Stimulated activated naive CD4-positive, alpha-beta T cell (primary cell): ENCODE measurements at regions not wholly inside any gene's neighbourhood (a gene's known extent, or its start where the extent isn't known, plus 50 kb on each side); places are given as distances from the start of the nearest gene placed in this dataset.
"Not testable (repeated sequence)": the region's sequence is repeated elsewhere in the genome, so short reads cannot be mapped to it uniquely, and the experiment has no call there.

Experiments used
- DNase-seq, 6 experiments: peaks; one replicate each; lab custom pipeline; 2025; lab: John Stamatoyannopoulos, UW

DNA sequence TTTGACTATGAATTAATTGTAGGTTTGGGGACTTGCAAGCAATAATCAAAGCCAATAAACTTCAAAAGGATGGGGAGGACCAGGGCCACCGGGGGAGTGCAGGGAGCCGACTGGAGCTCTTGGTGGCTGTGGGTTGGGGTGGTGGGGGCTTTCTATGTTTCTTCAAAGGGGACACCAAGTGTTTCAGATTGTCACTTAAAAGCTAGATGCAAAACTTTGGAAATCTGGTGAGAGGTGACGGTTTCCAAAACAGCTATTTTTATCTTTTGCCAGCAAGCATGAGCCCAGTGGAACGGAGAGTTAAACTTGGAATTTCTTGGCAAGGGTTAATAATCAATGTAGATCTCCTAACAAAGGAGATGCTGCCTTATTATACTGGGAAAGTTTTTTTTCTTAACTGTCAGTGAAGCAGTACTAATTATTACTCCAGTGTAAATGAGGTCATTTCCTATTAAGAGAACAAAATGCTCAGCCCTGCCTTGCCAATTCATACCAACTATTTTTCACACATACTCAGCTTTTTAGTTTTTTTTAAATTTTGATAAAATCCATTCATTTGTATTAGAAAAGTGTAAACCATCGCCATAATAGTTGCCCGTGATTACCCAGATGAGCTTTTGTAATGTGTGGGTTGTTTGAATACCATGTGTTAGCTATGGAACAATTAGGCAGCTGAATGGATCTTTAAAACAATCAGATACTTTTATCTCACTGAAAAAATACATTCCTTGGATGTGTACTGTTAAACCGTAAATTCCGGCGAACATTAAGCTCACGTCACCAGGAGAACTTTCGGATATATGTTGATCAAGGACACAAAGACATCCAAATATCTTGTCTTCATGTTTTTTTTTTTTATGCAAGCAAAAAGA, 95.9 kb upstream of the ZNF536 start:
- DNase-seq, result no peak

DNA sequence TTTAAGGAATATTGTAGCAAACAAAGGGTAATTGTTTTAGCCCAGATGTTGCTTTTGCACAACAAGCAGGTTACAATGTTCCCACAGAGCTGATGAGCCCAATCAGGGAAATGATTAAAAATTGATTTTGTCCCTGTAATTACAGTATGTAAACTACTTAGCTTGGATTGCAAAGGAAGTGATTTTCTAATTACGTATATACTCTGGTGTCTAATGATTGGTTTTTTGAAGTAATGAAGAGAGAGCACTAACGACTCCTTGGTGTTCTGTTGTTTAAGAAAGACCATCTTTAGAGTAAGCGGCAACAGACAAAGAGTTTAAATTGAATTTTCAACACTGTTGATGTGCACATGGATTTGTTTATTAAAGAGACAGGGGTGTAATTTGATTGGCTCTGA, 95.3 kb upstream of the ZNF536 start:
- no peak for DNase-seq

DNA sequence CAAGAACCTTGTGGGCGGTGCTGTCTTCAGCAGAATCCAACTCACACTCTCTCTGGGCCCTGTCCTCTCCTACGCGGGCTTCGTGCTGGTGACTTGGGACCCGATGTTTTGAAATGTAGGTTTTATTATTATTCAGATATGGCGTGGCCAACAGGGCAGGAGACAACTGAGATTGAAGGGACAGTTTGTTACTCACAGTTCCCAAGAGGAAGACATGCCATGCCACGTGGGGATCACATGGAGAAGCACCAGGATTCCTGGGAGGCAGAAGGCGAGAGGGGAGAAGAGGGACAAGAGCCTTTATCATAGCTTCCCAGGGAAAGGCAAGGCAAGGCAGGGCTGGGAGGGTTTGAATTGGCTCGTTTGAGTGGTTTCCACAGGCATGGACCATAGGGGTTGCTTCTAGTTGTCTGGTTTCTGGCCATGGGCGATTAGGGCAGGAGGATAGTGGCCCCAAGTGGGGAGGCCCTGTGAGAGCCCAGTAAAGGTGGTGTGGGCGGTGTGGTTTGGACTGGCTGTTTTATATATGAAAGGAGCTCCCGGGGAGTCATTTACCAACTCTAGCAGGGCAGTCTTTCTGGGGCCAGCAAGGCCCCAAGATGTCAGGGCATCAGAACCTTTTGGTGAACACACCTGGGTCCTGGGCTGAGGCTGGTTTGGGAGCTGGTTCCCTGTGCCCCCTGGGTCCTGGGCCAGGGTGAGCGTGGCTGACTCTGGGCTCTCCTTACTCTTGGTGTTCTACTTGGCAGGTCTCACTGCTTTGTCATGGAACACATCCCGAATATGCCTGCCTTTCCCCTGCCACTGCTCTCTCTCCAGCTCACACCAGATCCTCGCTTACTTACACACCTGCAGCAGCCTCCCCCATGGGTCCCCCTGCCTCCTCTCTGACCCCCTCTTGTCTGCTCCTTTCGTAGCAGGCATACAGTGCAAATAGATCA, 94.0 kb upstream of the ZNF536 start:
- no peak for DNase-seq

DNA sequence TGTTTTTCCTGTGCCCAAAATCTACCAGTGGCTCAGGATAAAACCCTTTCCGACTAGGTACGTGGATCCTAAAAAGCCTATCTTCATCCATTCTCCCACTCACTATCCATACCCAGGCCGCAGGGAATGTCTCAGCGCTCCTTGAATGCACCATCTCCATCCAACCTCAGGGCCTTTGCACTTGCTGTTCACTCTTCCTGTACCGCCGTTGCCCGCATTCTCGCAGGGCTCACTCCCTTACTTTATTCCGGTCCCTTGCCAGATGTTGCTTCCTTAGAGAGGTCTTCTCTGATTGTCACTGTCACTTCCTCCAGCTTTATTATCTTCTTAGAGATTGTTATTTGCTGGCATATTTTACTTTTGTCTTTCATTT, 93.3 kb upstream of the ZNF536 start:
- no peak for DNase-seq

DNA sequence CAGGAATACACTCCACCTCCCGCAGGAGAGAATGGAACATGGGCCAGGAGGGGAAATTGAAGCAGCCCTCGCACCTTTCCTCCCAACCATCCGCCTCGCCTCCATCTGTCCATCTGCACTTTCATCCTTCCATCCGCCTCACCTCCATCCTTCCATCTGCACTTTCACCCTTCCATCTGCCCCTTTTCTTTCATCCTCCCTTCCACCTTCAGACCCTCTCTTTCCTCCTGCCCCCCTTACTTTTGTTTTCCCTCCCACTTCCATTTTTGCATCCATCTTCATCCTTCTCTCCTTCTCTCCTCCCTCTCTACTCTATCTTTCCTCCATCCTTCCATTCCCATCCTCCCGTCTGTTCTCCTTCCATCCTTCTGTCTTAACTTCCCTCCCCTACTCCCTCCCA, 92.2 kb upstream of the ZNF536 start:
- no peak for DNase-seq

DNA sequence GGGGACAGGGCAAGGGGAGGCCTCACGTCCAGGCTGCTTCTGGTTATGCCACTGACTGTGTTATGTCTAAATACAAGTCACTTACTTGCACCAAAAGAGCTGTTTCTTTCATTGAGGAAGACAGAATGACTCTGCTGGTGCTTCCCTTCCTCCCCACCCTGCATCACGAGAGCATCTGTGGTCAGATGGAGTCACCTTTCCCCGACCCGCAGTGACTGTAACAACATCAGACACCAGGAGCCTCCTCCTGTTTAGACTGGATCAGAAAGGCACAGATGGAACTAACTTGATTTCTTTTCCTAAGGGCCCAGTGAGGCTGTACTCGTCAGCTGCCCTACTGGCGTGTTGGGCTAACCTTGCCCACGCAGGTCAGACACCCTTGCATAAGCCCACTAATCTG, 90.3 kb upstream of the ZNF536 start:
- no peak for DNase-seq

DNA sequence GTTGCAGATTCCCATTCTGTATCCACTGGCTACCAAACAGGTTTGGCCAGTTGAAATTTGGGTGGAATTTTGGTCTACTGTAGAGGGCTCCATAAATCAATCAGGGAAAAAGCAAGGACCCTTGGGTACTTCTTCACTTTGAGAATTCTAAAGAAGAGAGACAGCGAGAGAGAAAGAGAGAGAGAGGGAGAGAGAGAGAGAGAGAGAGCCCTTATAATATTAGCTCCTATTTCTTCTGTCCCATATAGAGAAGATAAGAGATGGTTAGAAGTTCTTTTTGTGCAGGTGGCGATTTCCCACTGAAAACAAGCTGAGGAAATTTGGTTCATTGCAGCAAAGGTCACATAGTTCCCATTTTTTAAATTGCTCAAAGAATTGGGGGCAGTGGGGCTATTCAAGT, 88.6 kb upstream of the ZNF536 start:
- DNase-seq, result no peak

DNA sequence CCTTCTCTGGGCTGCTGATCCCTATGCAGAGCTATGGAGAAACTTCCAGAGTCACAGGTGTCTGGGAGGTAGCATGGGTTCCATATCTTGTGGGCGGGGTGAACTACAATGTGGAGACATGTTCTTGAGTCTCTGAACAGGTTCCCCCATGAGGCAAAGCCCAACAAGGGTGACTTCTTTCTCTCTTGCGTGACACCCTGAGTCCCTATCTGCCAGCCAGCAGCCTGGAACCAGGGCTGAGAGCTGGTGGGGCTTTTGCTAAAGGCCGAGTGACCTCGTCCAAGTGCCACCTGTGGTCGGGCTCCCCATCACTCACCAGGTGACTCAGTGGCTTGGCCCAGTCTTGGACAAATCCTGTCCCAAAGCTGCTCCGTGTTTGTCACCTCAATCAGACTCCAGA, 88.0 kb upstream of the ZNF536 start:
- no peak for DNase-seq

DNA sequence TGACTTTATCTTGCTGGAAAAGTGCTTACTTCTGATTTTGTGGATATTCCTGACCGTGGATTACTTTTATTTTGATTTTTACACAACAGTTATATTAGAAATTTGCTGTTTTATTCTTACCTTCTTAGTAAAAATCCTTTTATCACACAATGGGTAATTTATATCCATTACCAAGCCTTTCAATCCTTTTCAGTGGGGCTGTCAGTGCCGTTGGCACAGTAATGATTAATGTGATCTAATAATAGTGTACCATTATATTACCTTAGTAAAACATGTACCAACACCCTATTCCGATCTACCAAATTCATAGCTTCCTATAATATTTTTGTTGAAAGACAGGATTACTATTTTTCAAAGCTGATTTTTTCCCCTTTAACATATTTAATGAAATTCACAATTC, 87.3 kb upstream of the ZNF536 start:
- no peak for DNase-seq

DNA sequence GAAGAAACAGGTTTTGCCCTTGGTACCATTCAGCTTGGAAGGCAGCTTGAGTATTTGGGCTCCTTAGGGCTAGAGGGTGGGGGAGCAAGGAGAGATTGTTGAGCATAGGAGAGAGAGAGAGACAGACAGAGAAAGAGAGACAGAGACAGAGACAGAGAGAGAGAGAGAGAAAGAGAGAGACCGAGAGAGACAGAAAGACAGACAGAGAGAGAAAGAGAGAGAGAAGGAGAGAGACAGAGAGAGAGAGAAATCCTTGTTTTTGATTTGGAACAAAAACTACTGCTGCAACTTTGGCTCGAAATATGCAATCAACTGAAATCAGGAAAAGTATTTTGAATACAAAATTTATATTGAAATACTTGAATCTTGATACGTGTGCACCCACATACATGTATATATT, 85.8 kb upstream of the ZNF536 start:
- DNase-seq, result no peak

DNA sequence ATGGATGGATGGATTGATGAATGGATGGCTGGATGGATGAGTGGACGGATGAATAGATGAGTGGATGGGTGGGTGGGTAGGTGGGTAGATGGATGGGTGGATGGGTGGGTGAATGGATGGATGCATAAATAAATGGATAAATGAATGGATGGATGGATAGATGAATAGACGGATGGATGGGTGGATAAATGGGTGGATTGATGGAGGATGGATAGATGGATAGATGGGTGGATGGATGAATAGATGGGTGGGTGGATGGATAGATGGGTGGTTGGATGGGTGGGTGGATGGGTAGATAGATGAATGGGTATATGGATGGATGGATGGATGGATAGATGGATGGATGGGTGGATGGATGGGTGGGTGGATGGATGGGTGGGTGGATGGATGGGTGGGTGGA, 84.9 kb upstream of the ZNF536 start:
- no peak for DNase-seq

DNA sequence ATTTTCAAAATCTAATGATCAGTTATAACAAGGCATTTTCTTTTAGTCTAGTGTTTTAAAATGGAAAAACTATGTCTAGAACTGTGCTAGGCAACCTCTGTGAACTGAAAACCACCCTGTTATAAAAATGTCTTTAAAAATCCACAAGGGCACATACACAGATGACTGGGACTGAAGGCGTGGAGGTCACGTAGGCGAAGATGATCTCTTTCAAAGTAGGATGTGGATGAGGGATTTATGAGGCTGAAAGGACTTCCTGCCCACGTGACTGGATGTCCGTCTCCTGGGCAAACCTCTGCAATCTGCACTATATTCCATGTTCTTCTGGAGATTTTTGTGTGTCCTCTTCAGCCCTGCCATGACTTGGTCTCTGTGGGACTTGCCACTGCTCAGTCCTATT, 84.2 kb upstream of the ZNF536 start:
- no peak for DNase-seq

DNA sequence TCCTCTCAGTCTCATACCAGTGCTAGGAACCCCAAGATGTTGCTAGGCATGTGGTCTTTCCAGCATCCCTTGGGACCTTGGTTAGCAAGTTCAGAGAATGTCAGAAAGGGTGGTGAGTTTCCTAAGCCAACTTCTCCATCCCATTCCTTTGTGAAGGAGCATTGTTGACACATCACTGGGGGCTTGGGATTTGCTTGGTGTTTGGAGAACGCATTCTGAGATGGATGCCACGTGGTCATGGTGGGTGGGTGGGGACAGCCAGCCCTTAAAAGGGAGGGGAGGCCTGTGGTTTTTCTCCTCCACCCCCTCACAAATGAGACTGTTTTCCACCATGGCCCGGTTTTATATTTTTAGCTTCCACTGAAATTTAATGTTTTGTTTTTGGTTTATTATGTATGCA, 83.3 kb upstream of the ZNF536 start:
- no peak for DNase-seq

DNA sequence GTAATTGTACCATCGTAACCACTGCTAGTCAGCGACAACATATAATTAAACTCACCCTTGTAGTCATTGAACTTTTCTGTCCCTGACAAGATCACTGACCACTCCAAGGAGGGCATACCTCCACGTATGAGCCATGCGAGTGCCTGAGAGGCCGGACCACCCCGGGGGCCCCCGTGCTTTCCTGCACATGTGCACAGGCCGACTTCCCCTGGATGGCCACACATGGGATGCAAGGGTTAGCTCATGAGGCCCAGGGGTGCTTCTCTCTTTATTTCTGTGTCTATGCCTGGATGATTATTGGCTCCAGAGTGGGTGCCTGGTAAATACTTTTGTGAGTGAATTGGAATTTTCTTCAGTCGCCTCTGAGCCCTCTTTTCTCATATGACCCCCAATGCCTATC, 82.8 kb upstream of the ZNF536 start:
- DNase-seq, result no peak

DNA sequence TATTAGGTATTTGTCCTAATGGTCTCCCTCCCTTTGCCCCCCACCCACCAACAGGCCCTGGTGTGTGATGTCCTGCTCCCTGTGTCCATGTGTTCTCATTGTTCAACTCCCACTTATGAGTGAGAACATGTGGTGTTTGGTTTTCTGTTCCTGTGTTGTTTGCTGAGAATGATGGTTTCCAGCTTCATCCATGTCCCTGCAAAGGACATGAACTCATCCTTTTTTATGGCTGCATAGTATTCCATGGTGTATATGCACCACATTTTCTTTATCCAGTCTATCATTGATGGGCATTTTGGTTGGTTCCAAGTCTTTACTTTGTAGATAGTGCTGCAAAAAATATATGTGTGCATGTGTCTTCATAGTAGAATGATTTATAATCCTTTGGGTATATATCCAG, 81.4 kb upstream of the ZNF536 start:
- not testable (repeated sequence) for DNase-seq

DNA sequence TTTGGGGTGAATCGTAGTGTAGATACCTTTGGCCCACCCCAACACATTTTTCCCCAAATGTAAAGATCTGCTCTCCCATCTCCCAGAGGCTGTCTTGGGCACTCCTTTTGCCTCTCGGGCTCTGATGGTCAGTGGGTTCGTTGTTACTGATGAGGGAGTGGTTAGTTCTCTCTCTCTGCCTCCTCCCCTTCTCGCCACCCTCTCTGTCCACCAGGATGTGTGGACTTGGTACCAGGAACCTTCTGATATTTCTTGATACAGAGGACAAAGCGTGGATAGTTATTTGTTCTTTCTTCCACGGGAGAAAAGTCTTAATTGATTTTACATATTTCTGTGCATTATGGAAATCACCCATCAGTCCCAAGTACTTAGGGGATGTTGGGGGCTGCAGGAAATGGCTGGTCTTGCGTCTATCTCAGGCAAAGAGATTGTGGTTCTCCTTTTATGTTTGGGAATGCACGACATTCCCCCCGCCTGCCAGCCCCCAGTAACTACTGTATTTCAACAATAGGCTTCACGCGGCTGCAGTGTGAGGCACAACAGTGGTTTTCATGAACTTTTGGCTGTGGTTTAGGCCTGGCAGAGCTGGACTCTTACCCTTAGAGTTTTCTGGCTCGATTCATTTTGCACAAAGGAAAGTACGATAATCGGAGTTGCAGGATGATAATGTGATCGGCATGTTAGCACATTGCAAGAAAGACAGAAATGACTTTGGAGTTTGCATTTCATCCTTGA, 79.0 kb upstream of the ZNF536 start:
- no peak for DNase-seq

DNA sequence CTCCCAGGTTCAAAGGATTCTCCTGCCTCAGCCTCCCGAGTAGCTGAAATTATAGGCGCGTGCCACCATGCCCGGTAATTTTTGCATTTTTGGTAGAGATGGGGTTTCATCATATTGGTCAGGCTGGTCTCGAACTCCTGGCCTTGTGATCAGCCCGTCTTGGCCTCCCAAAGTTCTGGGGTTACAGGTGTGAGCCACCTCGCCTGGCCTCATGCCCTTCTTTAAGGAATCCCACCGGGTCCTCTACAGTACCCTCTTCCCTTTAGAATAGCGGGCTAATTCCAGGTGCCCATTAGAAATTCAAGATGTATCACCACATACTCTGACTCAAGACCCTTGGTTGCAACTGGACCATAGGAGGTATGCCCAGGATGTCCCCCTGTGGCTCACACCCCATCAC, 74.2 kb upstream of the ZNF536 start:
- DNase-seq, result no peak

DNA sequence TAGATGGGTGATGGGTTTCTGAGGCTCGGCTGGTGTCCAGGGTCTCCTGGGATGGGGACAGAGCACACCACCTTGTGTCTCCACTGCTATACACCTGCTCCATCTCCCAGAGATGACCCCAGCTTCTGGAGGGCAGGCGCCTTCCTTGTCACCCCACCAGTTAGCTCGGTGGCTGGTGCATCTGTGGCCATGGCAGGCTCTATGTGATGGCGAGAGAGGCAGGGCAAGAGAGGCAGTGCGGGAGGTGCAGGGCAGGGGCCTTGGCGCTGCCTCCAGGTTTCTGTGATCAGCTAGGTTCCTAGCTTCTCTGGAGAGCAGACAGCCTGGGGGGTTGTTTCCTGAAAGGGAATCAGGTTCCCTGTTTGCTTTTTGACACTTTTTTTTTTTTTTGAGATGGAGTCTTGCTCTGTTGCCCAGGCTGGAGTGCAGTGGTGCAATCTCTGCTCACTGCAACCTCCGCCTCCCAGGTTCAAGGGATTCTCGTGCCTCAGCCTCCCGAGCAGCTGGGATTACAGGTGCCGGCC, 69.0 kb upstream of the ZNF536 start:
- DNase-seq, result no peak

DNA sequence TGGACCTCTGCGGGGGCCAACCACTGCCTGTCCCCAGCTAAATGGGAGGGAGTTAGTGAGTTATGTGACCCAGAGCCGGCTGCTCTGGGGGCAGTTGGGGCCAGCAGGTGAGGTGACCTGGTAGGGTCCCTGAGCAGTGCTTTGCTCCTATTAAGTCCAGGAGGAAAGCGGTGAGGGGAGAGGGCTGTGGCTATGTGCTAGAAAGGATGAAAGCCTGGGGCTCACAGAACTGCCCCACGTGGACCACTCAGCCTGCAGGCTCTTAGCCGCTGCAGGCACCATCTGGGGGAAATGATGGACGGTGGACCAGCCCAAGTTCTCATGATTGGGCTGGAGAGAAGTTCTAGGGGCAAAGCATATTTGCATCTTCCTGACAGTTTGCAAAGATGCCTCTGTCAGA, 67.6 kb upstream of the ZNF536 start:
- no peak for DNase-seq

DNA sequence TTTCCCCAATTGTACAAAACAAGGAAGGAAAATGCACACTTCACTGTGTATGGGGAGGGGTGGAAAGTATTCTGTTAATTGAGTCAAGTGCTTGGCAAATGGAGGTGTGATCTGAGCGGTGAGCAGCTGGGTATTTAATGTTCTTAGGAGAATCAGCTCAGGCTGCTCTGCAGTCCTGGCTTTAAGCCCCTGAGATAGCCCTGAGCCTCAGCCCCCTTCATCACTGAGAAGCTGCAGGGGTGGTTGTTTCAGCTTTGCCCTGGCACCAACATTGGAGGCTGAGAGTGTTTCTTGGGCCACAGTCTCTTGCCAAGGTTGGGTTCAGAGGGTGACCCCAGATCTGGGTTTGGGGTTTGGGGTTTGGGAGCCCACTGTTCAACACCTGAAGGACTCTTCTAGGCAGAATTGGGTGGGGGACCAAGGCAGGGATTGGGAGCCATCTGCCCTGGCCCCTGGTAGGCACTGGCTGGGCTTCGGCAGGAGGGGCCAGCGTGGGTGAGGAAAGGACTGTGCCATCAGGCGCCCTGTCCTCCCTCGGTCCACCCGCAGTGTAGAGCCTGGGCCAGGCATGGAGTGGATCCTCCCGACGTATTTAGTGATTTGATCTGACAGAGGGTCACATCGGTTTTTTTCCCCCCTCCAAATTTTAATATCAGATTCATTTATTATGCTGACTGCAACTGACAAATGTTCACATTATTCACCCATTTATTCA, 66.7 kb upstream of the ZNF536 start:
- no peak for DNase-seq

DNA sequence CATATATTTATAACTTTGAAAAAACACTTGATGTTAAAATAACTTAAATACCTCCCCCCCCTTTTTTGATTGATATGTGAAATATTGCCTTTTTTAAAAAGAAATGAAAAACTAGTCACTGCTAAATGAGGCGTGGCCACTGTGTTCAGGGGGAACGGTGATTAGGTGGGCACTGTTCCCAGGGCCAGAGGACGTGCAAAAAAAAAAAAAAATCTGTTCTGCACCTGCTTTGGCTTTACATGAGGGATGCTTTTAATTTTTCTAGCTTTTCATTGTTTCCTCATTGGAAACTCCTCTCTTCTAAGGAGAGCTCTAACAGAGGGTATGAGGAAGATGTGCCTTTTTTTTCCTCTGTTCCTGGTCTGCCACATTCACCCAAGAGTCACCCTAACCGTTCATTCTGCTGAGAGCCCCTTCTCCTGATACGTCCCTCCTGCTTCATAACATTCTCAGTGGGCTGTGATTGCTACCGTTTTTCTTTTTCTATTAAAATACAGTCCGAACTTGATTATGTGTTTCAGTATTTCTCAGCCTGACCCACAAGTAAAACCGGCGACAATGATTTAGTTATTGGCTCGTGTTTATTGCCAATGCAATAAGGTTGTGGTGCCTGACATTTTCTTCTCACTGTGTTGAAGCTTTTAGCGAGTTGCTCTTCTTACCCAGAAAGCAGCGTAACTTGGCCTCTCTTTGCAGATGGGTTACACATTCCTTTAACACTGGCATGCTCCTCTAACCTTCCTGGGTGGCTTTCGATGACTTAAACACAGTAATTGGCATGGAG, 64.8 kb upstream of the ZNF536 start:
- no peak for DNase-seq
